ENCODE measurements at regions not wholly inside any gene's neighbourhood (a gene's known extent, or its start where the extent isn't known, plus 50 kb on each side); places are given as distances from the start of the nearest gene placed in this dataset.
A peak's percentile ranks its signal among the peaks of the same experiment; 100 is the strongest.

DNA sequence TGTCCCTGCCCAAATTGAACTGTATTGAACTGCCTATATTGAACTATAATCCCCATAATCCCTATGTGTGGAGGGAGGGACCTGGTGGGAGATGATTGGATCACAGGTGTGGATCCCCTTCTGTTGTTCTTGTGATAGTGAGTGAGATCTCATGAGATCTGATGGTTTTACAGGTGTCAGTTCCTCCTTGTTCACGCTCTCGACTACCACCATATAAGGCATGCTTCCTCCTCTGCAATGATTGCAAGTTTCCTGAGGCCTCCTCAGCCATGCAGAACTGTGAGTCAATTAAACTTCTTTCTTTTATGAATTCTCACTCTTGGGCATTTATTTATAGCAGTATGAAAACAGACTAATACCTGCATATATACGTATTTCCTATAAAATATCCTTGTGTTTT, 206.5 kb upstream of the PDGFD start:
- no peaks in the 10 kb centered on the region for H3K36me3 ChIP-seq
- no peaks in the 10 kb centered on the region for H3K9me3 ChIP-seq
- ATAC-seq (ENCODE audit: low FRiP score in 2 of 2) (no peak), DNase-seq (no peak)
- H3K4me1 ChIP-seq = no peaks in the 10 kb centered on the region
- 67 to 75% methylated on average over 3 of the region's 3 CpGs for WGBS, 2 donors
- H3K27me3 ChIP-seq = no peaks in the 10 kb centered on the region
- no peak overlapping the region for H3K4me3 ChIP-seq
- H3K27ac ChIP-seq = no peak overlapping the region
- TF ChIP-seq POLR2A (IDR thresholded peaks at IDR 0.05) (no peak), EP300 (IDR thresholded peaks at IDR 0.05) (no peak), POLR2AphosphoS5 (IDR thresholded peaks at IDR 0.05) (no peak)
- TF ChIP-seq, protein P1, sequence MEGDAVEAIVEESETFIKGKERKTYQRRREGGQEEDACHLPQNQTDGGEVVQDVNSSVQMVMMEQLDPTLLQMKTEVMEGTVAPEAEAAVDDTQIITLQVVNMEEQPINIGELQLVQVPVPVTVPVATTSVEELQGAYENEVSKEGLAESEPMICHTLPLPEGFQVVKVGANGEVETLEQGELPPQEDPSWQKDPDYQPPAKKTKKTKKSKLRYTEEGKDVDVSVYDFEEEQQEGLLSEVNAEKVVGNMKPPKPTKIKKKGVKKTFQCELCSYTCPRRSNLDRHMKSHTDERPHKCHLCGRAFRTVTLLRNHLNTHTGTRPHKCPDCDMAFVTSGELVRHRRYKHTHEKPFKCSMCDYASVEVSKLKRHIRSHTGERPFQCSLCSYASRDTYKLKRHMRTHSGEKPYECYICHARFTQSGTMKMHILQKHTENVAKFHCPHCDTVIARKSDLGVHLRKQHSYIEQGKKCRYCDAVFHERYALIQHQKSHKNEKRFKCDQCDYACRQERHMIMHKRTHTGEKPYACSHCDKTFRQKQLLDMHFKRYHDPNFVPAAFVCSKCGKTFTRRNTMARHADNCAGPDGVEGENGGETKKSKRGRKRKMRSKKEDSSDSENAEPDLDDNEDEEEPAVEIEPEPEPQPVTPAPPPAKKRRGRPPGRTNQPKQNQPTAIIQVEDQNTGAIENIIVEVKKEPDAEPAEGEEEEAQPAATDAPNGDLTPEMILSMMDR (IDR thresholded peaks at IDR 0.05) = no peak

DNA sequence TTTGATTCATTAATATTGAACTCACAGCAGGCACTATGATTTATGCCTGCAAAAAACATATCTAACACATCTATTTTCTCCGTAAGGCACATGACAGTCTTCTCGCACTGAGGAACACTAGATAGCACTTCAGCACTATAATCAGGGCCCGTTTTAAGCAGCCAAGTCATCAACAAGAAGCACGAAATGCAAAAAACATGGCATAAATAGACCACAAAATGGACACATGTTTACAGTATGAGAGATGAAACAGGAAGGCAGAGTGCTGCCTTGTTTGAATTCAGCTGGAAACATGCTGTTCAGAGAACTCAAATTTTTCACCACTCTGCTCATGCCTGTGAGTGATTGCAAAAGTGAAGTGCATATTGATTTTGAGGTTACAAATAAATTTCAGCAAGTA, 205.8 kb upstream of the PDGFD start:
- no peaks in the 10 kb centered on the region for H3K27me3 ChIP-seq
- no peaks in the 10 kb centered on the region for H3K9me3 ChIP-seq
- TF ChIP-seq EP300 (IDR thresholded peaks at IDR 0.05) = no peak
- no peak for TF ChIP-seq POLR2AphosphoS5 (IDR thresholded peaks at IDR 0.05)
- no peak for TF ChIP-seq POLR2A (IDR thresholded peaks at IDR 0.05)
- TF ChIP-seq, protein P1 (IDR thresholded peaks at IDR 0.05) = no peak
- no peak overlapping the region for H3K27ac ChIP-seq
- H3K4me3 ChIP-seq = no peak overlapping the region
- no peaks in the 10 kb centered on the region for H3K36me3 ChIP-seq
- no peaks in the 10 kb centered on the region for H3K4me1 ChIP-seq
- WGBS, 2 donors = 57 to 68% methylated on average over 4 of the region's 4 CpGs
- ATAC-seq (ENCODE audit: low FRiP score in 2 of 2) (no peak), DNase-seq (no peak)

DNA sequence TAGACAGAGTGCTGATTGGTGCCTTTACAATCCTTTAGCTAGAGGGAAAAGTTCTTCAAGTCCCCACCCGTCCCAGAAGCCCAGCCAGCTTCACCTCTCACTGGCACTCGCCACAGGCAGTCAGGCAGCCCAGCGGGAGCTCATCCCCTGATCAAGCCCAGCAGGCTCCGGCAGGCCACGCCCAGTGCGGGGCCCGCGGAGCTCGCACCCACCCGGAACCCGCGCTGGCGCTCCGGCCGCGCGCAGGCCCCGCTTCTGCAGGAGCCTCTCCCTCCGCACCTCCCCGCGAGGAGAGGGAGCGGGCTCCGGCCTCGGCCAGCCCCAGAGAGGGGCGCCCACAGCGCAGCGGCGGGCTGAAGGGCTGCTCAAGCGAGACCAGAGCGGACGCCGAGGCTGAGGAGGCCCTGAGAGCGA, 202.4 kb upstream of the PDGFD start:
- WGBS, 2 donors = 96% methylated on average over 15 to 23 of the region's 33 CpGs
- H3K4me1 ChIP-seq = no peaks in the 10 kb centered on the region
- H3K27ac ChIP-seq = no peak overlapping the region
- TF ChIP-seq POLR2AphosphoS5 (IDR thresholded peaks at IDR 0.05) = no peak
- TF ChIP-seq EP300 (IDR thresholded peaks at IDR 0.05) = no peak
- TF ChIP-seq, protein P1 (IDR thresholded peaks at IDR 0.05) = no peak
- no peak for TF ChIP-seq POLR2A (IDR thresholded peaks at IDR 0.05)
- no peaks in the 10 kb centered on the region for H3K36me3 ChIP-seq
- no peaks in the 10 kb centered on the region for H3K27me3 ChIP-seq
- ATAC-seq (ENCODE audit: low FRiP score in 2 of 2) (peak in 1 of 2 donors; percentile 10), DNase-seq (peak in 1 of 2 donors; percentile 68)
- no peak overlapping the region for H3K4me3 ChIP-seq
- no peaks in the 10 kb centered on the region for H3K9me3 ChIP-seq

DNA sequence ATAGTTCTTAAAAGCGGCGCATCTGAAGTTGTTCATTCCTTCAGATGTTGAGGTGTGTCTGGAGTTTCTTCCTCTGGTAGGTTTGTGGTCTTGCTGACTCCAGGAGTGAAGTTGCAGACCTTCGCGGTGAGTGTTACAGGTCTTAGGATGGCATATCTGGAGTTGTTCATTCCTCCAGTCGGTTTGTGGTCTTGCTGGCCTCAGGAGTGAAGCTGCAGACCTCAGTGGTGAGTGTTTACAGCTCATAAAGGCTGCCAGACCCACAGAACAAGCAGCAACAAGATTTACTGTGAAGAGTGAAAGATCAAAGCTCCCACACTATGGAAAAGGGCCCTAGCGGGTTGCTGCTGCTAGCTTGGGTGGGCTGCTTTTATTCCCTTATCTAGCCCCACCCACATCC, 201.7 kb upstream of the PDGFD start:
- Histone ChIP-seq H3K27me3 (no peaks in the 10 kb centered on the region), H3K4me3 (no peak overlapping the region), H3K9me3 (no peaks in the 10 kb centered on the region), H3K4me1 (no peaks in the 10 kb centered on the region), H3K27ac (no peak overlapping the region), H3K36me3 (no peaks in the 10 kb centered on the region)
- TF ChIP-seq POLR2A (IDR thresholded peaks at IDR 0.05) (no peak), EP300 (IDR thresholded peaks at IDR 0.05) (no peak), POLR2AphosphoS5 (IDR thresholded peaks at IDR 0.05) (no peak)
- no peak for ATAC-seq (ENCODE audit: low FRiP score in 2 of 2)
- 87 to 90% methylated on average over 6 of the region's 6 CpGs for WGBS, 2 donors
- DNase-seq = no peak

DNA sequence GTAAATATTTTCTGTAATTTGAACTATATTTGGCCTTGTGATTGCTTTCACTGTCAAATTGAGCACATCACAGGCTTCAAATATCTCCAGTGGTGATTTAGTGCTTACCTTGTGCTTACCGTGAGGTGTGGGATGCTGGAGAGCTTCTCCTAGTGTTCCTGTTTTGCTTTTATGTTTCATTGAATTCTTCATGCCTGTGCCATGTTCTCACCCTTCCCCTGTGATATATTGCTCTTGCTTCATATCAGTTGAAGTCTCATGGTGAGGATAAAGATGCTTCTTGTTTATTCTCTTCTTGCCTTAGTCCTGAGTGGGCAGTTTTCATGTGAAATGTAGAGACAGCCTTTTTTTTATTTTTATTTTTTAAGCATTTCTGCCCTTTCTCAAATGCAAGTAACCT, 198.0 kb upstream of the PDGFD start:
- 62 to 67% methylated on average over 1 of the region's 1 CpG for WGBS, 2 donors
- no peak for DNase-seq
- ATAC-seq (ENCODE audit: low FRiP score in 2 of 2) = no peak
- Histone ChIP-seq H3K9me3 (no peaks in the 10 kb centered on the region), H3K36me3 (no peaks in the 10 kb centered on the region), H3K27me3 (no peaks in the 10 kb centered on the region), H3K4me3 (no peak overlapping the region), H3K4me1 (no peaks in the 10 kb centered on the region), H3K27ac (no peak overlapping the region)
- TF ChIP-seq, protein P1 (IDR thresholded peaks at IDR 0.05) = no peak
- TF ChIP-seq POLR2AphosphoS5 (IDR thresholded peaks at IDR 0.05) (no peak), POLR2A (IDR thresholded peaks at IDR 0.05) (no peak), EP300 (IDR thresholded peaks at IDR 0.05) (no peak)

All from upper lobe of left lung (tissue), 6 donors.